ENCODE measurements at regions not wholly inside any gene's neighbourhood (a gene's known extent, or its start where the extent isn't known, plus 50 kb on each side); places are given as distances from the start of the nearest gene placed in this dataset.

GRCh38 chr11:130804306-130805076 lies 111.8 kb downstream of the SNX19 start:
- TF ChIP-seq BCL11B (tag by site-specific recombination; IDR thresholded peaks at IDR 0.05; ENCODE audit: low read depth) (no peak), CTCF (tag by site-specific recombination; IDR thresholded peaks at IDR 0.05) (no peak), KLF9 (tag by site-specific recombination; IDR thresholded peaks at IDR 0.05; ENCODE audit: low read depth) (no peak), ZNF394 (tag by site-specific recombination; IDR thresholded peaks at IDR 0.05; ENCODE audit: borderline replicate concordance) (no peak), ZFHX2 (tag by site-specific recombination; conservative IDR thresholded peaks at IDR 0.05) (no peak)
